NCI-H82 (cell line): ENCODE measurements at regions not wholly inside any gene's neighbourhood (a gene's known extent, or its start where the extent isn't known, plus 50 kb on each side); places are given as distances from the start of the nearest gene placed in this dataset.

ENCODE experiments used
- DNase-seq: peaks from one replicate; lab custom pipeline; 2025; lab: John Stamatoyannopoulos, UW

DNA sequence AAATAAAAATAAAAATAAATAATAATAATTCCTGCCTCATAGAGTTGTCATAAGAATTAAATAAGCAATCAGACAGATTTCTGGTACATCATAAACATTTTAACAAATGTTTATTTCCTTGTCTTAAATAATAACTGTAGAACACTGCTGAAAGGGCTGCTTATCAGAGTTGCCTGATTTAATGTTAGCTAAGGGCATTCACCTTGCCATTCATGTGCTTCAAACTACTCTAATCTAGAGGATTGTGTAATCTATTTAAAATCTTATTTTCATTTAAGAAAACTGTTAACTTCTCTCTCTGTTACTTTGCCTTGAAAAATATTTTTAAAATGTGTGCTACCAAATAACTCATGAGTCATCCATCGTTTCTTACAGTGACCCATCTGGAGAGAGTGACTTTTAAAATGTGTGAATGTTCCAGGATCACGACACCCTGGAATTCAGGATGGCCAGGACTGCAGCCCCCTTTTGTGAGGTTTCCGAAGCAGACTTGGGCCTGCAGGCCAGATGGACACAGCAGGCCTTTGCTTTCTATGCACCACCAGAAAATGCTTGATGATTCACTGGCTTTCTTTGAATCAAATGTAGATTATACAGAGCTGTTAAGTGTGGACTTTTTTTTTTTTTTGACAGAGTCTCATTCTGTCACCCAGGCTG lies 109.1 kb upstream of the TNS3 start:
- DNase-seq: no peak

DNA sequence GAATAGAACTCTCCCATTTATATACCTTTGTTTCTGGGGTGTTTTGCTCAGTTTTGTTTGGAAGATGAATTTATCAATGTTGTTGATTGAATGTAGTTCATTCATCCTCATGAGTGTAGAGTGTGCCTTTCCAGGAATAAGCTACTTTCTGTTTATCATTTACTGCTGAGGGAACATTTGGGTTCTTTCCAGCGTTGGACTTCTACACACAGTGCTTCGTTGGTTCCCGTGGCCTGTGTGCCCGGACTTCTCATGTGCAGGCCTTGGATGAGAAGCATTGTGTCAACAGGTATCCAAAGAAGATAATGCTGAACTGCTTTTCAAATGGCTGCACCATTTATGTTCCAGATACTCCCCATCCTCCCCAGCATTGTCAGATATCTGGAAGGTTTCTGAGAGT lies 107.6 kb upstream of the TNS3 start:
- DNase-seq: no peak

DNA sequence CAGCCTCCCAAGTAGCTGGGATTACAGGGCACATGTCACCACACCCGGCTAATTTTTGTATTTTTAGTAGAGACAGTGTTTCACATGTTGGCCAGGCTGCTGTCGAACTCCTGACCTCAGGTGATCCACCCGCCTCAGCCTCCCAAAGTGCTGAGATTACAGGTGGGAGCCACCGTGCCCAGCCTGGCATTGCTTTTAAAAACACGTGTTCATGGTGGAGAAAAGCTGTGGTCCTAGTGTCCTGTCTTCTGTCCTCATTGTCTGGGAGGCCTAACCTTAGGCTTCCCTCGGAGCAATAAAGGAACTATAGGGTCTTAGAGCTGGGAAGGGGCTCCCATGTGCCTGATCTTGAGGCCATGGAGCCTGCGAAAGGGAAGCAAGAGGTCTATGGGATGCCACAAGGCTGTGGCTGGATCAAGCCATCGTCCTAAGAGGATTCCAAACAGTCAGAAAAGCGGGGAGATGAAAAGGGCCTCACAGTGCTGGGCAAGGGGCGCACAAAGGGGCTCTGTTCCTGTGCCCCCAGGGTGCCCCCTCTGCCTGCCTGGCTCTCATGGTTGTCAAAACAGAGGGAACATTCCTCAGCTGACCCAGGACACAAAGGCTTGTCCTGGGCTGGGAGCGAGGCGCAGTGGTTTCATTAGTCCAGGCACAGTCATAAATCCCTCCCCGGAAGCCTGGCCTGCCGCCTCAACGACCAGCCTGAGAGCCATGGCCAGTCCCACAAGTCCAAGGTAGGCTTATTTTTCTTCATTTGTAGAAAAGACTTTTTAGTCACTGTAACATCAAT lies 106.6 kb upstream of the TNS3 start:
- DNase-seq: no peak

DNA sequence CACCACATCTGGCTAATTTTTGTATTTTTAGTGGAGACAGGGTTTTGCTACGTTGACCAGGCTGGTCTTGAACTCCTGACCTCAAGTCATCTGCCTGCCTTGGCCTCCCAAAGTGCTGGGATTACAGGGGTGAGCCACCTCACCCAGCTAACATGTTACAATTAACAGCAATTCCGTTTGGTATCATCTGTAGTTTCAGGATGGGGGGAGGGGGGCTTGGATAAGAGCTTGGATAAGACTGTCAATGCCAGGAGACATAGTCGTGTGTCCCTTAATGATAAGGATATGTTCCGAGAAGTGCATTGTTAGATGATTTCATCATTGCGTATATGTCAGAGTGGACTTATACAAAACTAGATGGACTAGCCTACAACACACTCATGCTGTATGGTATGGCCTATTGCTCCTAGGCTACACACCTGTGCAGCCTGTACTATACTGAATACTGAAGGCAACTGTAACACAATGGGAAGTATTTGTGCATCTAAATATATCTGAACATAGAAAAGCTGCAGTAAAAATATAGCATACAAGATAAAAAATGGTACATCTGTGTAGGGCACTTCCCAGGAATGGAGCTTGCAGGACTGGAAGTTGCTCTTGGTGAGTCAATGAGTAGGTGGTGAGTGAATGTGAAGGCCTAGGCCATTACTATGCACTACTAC lies 103.9 kb upstream of the TNS3 start:
- no peak for DNase-seq

DNA sequence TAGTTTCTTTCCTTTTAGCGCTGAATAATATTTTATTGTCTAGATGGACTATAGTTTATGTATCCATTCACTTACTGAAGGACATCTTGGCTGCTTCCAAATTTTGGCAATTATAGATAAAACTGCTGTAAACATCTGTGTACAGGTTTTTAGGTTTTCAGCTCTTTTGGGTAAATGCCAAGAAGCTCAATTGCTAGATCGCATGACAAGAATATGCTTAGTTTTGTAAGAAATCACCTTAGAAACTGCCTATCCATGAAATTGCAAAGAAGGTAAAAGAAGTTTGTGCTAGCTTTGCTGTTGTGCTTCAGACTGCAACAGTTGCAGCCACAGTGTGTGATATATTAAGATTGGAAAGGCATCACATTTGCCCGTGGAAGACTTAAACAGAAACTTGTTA lies 103.2 kb upstream of the TNS3 start:
- DNase-seq: no peak

DNA sequence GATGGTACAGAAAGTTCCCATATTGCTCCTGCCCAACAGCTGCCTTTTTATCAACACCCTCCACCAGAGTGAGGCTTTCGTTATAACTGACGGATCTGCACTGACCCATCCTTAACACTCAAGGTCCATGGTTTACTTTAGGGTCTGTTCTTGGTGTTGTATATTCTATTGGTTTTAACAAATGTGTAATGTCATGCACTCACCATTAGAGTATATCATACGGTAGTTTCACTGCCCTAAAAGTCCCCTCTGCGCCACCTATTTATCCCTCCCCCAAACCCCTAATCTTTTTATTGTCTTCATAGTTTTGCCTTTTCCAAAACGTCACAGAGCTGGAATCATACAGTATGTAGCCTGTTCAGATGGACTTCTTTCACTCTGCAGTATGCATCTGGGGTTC lies 102.8 kb upstream of the TNS3 start:
- no peak for DNase-seq

DNA sequence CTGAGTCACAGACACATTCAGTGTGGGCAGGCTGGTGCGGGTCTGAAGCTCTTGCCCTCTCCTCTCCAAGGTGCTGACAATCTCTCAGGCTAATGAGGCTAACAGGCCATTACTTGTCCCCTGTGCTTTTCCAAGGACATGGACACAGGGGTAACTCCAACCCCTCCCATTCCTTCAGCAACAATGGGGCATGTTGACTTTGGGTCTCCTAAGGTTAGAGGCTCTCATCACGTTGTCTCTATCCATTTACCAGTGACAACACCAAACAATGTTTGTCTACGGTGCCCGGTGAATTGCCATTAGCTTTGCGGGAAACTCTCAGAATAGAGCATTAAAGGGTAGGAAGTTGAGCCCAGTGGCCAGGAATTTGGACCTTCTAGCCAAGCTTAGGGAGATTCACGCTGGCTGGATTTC lies 101.6 kb upstream of the TNS3 start:
- no peak for DNase-seq

DNA sequence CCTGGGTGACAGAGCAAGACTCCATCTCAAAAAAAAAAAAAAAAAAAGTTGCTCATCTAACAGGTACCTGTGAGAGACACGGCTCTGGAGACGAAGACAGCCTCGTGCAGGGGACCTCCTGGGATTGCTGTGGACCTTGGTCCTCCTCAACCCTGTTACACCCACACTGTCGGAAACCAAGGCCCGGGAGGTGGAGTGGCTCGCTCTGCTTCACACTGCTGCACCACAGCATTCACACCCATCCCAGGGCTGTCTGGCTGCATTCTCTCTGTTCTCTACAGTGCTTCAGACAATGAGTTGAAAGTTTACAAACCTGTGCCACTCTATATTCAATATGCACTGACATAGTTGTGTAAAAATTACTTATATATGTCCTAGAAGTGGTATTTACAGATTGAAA lies 101.0 kb upstream of the TNS3 start:
- DNase-seq: no peak

DNA sequence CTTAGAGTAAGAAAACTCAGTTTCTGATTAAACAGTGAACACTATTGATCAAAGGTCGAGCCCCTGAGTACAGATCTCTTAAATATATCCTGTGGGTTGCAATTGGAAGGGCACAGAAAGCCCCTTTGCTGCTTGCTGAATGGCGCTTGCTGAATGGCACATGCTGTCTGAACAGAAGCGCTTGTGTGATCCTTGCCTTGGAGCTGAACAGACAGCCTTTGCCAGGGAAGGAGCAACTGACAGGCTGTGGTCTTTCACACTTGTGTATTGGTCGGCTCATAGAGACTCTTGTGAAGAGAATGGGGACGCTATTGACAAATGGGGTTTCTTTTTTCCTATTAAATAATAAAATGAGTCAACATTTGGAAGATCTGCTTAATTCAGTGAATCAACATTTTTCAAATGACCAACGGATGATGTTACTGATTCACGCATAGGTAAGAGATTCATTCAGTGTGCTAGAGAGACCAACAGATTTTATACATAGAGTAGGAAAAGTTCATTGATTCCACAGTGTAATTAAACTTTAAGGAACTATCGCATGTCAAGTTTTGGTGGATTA lies 99.4 kb upstream of the TNS3 start:
- DNase-seq: no peak

DNA sequence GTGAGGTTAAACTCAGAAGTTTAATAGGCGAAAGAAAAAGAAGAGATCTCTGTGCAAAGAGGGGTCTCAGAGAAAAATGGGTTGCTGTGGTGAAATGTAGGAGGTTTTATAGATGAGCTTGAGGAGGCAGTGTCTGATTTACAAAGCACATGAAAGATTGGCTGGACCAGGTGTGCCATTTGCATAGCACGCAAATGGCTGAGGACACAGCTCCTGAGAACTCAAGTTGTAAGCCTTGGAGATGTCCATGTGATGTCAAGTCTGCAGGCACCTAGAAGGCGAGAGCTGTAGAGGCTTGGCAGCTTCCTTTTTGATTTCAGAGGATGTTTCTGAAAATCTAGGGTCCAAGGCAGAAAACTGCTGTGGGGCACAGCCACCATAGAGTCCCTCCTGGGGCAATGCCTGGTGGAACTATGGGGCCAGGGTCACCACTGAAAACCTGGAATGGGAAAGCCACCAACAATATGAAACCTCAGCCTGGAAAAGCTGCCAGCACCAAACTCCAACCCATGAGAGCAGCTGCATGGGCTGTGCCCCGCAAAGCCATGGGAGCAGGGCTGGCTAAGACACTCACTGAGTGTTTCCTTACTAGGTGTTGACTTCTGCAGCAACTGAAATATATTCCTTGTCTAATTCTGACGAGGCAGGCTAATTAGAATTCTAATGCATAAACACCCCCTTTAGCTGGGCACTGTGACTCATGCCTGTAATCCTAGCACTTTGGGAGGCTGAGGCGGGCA lies 96.9 kb upstream of the TNS3 start:
- DNase-seq: no peak

DNA sequence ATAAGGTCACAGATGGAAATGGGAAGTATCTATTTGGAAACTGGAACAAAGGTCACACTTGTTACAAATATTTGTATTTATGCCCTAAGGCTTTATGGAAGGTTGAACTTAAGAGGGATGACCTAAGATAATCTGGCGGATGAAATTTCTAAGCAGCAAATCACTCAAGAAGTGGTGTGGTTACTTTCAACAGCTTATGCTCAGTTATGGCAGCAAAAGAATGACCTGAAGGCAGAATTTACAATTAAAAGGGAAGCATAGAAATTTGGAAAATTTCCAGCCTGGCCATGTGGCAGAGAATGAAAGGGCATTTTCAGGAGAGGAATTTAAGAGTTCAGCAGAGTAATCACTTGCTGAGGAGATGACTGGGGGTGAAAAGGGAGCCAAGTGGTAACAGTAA lies 95.8 kb upstream of the TNS3 start:
- DNase-seq: no peak

DNA sequence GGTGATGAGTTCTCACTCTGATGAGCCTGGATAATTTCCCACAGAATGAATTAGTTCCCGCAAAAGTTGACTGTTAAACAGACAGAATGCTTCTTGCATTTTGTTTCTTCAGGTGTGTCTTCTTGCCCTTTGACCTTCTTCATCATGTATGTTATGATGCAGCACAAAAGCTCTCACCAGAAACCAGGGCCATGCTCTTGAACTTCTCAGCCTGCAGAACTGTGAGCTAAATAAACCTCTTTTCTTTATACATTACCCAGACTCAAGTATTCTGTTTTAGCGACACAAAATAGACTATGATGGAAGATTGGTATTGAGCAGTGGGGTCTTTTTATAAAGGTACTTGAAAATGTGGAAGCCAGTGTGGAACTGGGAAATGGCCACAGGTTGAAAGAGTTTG lies 95.2 kb upstream of the TNS3 start:
- DNase-seq: no peak

DNA sequence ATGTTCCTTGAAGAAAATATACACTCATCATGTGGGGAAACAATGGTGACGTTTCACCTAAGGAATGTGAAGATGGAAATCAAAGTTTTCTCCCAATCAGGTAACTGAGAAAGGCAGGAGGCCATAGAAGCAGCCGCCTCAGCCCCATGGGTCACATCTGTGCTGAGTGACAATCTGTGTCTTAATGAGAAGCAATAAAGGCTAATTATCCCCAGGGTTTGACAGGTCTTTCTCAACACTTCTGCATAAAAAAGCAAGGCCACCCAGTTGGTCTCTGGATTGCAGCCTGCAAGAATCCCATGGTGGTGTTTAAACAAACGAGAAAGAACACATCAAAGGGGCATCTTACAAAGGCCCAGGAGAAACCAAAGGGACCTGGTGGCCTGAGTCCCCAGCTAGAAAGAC lies 91.1 kb upstream of the TNS3 start:
- no peak for DNase-seq

DNA sequence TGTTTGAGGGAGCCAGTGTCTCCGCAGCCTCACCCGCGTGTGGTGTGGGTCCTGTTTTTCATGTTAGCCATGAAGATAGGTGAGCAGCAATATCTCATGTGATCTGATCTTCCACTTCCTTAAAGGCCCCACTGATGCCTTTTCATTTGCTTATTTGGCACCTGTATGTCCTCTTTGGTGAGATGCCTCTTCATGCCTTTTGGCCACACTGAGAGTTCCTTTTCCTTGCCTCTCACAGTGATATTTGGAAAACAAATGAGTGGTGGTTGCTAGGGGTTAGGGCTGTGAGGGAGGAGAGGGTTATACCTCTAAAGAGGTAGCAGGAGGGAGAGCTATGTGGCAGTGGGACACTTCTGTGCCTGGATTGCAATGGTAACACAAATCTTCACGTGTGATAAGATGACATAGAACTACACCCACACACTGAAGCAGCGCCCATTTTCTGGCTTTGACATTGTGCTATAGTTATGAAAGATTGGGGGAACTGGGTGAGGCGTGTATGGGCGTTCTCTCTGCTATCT lies 90.4 kb upstream of the TNS3 start:
- no peak for DNase-seq

DNA sequence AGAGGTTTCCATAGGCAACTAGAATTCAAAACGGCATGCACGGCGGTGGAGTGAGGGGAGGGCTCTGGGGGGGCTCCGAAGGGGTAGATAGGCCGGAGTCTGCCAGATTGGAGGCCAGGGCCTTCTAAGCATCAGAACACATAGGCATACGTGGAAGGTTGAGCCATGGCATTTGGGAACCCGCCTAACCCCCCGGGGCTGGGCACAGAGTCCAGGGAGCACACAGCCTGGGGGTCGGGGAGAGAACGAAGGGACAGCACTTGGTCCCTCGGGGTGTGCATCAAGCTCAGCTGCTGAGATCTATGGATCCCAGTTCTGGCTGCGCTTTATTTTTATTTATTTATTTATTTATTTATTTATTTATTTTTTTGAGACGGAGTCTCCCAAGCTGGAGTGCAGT lies 89.4 kb upstream of the TNS3 start:
- DNase-seq: no peak

DNA sequence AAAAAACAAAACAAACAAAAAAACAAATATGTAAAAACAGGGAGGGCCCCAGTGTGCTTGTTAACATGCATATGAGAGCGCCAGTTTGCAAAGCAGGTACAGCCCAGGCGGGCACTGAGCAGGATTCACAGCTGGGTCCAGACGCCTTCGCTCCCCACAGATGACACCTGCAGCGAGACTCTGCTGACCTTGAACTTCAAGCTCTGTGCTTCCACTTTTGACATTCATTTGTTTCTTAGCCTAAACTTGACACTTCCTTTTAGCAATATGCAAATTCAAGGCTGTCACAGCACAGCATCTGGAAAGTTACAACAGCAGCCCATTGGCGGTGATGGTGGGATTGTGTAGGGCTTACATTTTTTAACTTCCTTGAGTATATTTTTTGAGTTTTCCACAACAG lies 88.8 kb upstream of the TNS3 start:
- DNase-seq: no peak

DNA sequence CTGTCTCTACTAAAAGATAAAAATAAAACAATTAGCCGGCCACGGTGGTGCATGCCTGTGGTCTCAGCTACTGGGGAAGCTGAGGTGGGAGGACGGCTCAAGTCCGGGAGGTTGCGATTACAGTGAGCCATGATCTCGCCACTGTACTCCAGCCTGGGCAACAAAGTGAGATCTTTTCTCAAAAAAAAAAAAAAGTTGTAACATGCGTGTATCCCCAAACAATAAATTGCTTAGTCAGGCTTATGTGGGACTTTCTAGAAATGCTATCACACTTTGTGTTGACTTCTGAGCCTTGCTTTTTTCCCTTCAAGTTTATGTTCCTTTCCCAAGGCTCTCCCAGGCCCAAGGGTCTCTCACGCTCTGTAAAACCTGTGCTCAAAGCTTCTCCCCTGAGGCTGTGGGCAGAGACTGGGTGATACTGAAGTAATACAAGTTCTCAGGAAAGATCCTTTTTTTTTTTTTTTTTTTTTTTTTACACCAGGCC lies 88.0 kb upstream of the TNS3 start:
- no peak for DNase-seq

DNA sequence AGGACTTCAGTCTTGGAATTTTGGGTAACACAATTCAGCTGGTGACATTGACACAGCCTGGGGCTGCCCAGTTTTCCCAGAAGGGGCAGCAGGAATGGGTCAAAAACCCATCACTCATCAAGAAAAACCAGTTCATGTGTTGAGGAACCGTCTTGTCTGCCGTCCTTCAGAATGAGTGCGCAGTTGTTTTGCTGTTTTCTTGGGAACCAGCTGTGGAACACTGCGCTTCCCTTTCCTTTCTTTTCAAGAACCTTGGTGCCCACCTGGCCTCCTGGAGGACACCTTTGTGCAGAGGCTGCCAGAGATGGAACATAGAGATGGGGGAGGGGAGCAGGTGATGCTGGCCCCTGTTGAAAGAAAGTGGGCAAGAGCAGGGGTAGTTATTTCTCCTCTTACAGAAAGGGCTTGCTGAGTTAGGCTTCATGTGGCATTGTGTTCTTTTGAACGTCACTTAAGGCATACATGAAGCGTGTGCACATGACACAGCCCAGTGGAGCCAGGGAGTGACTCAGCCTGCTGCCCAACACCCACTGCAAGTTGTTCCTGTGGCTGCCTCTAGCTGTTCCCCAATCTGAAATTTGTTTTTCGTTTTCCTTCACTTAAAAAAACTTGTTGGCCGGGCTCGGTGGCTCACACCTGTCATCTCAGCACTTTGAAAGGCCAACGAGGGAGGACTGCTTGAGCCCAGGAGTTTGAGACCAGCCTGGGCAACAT lies 87.4 kb upstream of the TNS3 start:
- DNase-seq: no peak

DNA sequence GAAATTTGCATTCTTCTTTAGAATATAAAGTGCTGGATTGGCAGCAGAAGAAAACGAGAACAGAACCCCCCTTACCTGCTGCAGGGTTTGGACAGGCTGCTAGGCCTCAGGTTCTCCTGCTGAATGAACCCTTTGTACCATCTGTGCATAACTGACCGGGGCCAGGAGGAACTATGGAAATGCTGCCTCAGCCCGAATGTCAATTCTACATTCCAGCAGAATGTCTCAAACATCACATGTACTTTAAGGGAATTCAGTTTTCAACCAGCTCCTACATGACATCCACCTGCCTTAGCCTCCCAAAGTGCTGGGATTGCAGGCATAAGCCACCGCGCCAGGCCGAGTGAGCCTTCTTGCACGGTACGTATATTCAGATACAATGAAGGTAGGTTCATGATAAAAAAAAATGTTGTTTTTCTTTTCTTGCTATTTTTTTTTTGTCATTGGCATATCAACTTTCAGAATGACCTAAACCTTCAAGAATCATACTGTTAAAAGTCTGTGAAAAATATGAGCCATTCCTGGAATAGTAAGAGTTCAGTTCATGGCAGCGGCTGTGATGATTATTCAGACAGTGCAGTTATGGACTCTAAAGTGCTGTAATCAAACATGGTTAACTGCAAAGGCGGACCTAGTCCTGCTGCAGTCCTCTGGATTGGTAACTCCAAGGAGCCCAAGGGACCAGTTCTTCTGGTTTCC lies 84.4 kb upstream of the TNS3 start:
- DNase-seq: no peak

DNA sequence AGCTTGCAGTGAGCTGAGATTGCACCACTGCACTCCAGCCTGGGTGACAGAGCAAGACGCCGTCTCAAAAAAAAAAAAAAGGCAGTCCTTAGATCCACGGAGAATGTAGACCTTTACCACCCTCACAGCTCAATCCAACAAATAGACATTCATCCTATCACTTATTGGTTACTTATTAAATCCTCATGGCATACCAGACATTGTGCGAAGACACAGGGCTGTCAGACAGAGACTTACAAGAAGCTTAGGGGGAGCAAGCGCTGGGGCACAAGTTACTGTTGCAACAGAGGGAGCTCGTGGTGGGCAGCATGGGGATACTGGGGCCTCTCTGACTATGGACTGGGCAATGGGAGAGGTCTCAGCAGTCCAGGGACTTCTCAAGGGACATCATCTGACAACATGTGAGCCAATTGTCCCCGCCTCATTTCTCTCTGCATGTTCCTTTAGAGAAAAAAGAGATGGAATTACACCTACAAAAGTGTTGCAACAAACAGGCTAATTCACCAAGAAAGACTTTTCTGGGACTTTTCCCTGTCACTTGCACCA lies 82.8 kb upstream of the TNS3 start:
- no peak for DNase-seq
